Astrocyte (in vitro differentiated cells and primary cell): ENCODE measurements at regions not wholly inside any gene's neighbourhood (a gene's known extent, or its start where the extent isn't known, plus 50 kb on each side); places are given as distances from the start of the nearest gene placed in this dataset.

Source experiments
- DNase-seq: peaks from one replicate; pipeline ENCODE4 v3.0.0-alpha.2; 2010; ENCODE audit warnings: low read depth
- FAIRE-seq: peaks from 2 replicates; lab custom pipeline; 2011; peaks lifted over from hg19 to GRCh38; lab: Jason Lieb, UNC
- H2AFZ ChIP-seq: 2 replicates; pipeline ENCODE4 v1.6.0; 2012; ENCODE audit warnings: low read depth, low read length, inconsistent platforms
- H3K27ac ChIP-seq: 2 replicates; pipeline ENCODE4 v1.5.1; 2011; ENCODE audit warnings: low read depth, low read length, inconsistent platforms
- H3K27me3 ChIP-seq: 2 replicates; pipeline ENCODE4 v1.6.0; 2011; ENCODE audit warnings: low read length, inconsistent platforms; ENCODE audit not compliant: insufficient read depth
- H3K36me3 ChIP-seq: 2 replicates; pipeline ENCODE4 v1.5.1; 2011; ENCODE audit warnings: low read length, inconsistent platforms; ENCODE audit not compliant: insufficient read depth
- H3K4me1 ChIP-seq: 2 replicates; pipeline ENCODE4 v1.5.1; 2011; ENCODE audit warnings: low read length, inconsistent platforms; ENCODE audit not compliant: insufficient read depth
- H3K4me2 ChIP-seq: 2 replicates; pipeline ENCODE4 v1.6.0; 2012; ENCODE audit warnings: low read length, inconsistent platforms
- H3K4me3 ChIP-seq: 2 replicates; pipeline ENCODE4 v1.5.1; 2011; ENCODE audit warnings: low read depth, mild to moderate bottlenecking, low read length, inconsistent platforms; ENCODE audit not compliant: insufficient read depth
- H3K79me2 ChIP-seq: 2 replicates; pipeline ENCODE4 v1.6.0; 2012; ENCODE audit warnings: mild to moderate bottlenecking, low read length, inconsistent platforms; ENCODE audit not compliant: insufficient read depth
- H3K9ac ChIP-seq: 2 replicates; pipeline ENCODE4 v1.6.0; 2012; ENCODE audit warnings: mild to moderate bottlenecking, low read length, inconsistent platforms
- H3K9me3 ChIP-seq: 2 replicates; pipeline ENCODE4 v1.5.1; 2012; ENCODE audit warnings: low read depth, mild to moderate bottlenecking, low read length, inconsistent platforms; ENCODE audit not compliant: insufficient read depth
- H4K20me1 ChIP-seq: 2 replicates; pipeline ENCODE4 v1.6.0; 2012; ENCODE audit warnings: low read length, inconsistent platforms; ENCODE audit not compliant: insufficient read depth
- H3K27ac Mint-ChIP-seq: one replicate; pipeline ENCODE4 v1.8.0; 2021; ENCODE audit warnings: mild to moderate bottlenecking, mixed read lengths; ENCODE audit not compliant: unreplicated experiment
- H3K27me3 Mint-ChIP-seq: one replicate; pipeline ENCODE4 v1.8.0; 2021; ENCODE audit warnings: low read depth, mixed read lengths; ENCODE audit not compliant: unreplicated experiment
- H3K36me3 Mint-ChIP-seq: one replicate; pipeline ENCODE4 v1.8.0; 2021; ENCODE audit warnings: low read depth, mixed read lengths; ENCODE audit not compliant: unreplicated experiment
- H3K4me1 Mint-ChIP-seq: one replicate; pipeline ENCODE4 v1.8.0; 2021; ENCODE audit warnings: low read depth, mixed read lengths; ENCODE audit not compliant: unreplicated experiment
- H3K4me3 Mint-ChIP-seq: one replicate; pipeline ENCODE4 v1.8.0; 2021; ENCODE audit warnings: mild to moderate bottlenecking, moderate library complexity, mixed read lengths; ENCODE audit not compliant: unreplicated experiment
- H3K9me3 Mint-ChIP-seq: one replicate; pipeline ENCODE4 v1.8.0; 2021; ENCODE audit warnings: mild to moderate bottlenecking, mixed read lengths; ENCODE audit not compliant: unreplicated experiment
- CTCF ChIP-seq: IDR thresholded peaks from 2 replicates; pipeline ENCODE4 v1.5.1; 2011; ENCODE audit warnings: low read depth, mild to moderate bottlenecking, inconsistent platforms, low read length, moderate library complexity; ENCODE audit not compliant: insufficient read depth
- EZH2 ChIP-seq: IDR thresholded peaks from 2 replicates; pipeline ENCODE4 v1.6.1; 2012; ENCODE audit warnings: mild to moderate bottlenecking, low read length, inconsistent platforms; ENCODE audit not compliant: insufficient read depth

- FAIRE-seq (no peak), DNase-seq (no peak)
- Mint-ChIP-seq H3K4me1 (peaks cover 2% of the 10 kb centered on the region), H3K27ac (no peak overlapping the region), H3K36me3 (no peaks in the 10 kb centered on the region), H3K9me3 (peaks cover 5% of the 10 kb centered on the region), H3K27me3 (no peaks in the 10 kb centered on the region), H3K4me3 (no peak overlapping the region)
- TF ChIP-seq EZH2 = no peak
- TF ChIP-seq CTCF = no peak
- no peaks in the 10 kb centered on the region for H3K79me2 ChIP-seq
- H3K27ac ChIP-seq = no peak overlapping the region
- no peaks in the 10 kb centered on the region for H3K4me1 ChIP-seq
- H3K27me3 ChIP-seq = no peaks in the 10 kb centered on the region
- H3K9me3 ChIP-seq = no peaks in the 10 kb centered on the region
- H2AFZ ChIP-seq = no peak overlapping the region
- H3K4me2 ChIP-seq = no peak overlapping the region
- no peaks in the 10 kb centered on the region for H3K36me3 ChIP-seq
- no peak overlapping the region for H3K4me3 ChIP-seq
- H4K20me1 ChIP-seq = no peaks in the 10 kb centered on the region
- no peak overlapping the region for H3K9ac ChIP-seq
Measured at GRCh38 chr1:194717334-194717733, 1530.9 kb upstream of the B3GALT2 start.

- no peaks in the 10 kb centered on the region for H3K4me1 Mint-ChIP-seq
- Histone ChIP-seq H3K27me3 (no peaks in the 10 kb centered on the region), H3K4me3 (no peak overlapping the region), H2AFZ (no peak overlapping the region), H3K4me1 (no peaks in the 10 kb centered on the region), H3K36me3 (no peaks in the 10 kb centered on the region), H3K79me2 (no peaks in the 10 kb centered on the region), H3K4me2 (no peak overlapping the region), H3K27ac (no peak overlapping the region), H3K9ac (no peak overlapping the region), H3K9me3 (no peaks in the 10 kb centered on the region), H4K20me1 (no peaks in the 10 kb centered on the region)
- TF ChIP-seq EZH2 (no peak), CTCF (no peak)
- no peaks in the 10 kb centered on the region for H3K27me3 Mint-ChIP-seq
- FAIRE-seq (no peak), DNase-seq (no peak)
- H3K9me3 Mint-ChIP-seq = no peaks in the 10 kb centered on the region
- H3K4me3 Mint-ChIP-seq = no peak overlapping the region
- no peaks in the 10 kb centered on the region for H3K36me3 Mint-ChIP-seq
- no peak overlapping the region for H3K27ac Mint-ChIP-seq
Measured at GRCh38 chr1:194710671-194711070, 1524.3 kb upstream of the B3GALT2 start.

- TF ChIP-seq EZH2 (no peak), CTCF (no peak)
- H2AFZ ChIP-seq = no peak overlapping the region
- Mint-ChIP-seq H3K9me3 (no peaks in the 10 kb centered on the region), H3K27me3 (no peaks in the 10 kb centered on the region), H3K36me3 (no peaks in the 10 kb centered on the region), H3K27ac (no peak overlapping the region), H3K4me3 (no peak overlapping the region), H3K4me1 (peaks cover 3% of the 10 kb centered on the region)
- no peak for FAIRE-seq
- no peak overlapping the region for H3K27ac ChIP-seq
- no peaks in the 10 kb centered on the region for H3K79me2 ChIP-seq
- no peaks in the 10 kb centered on the region for H3K4me1 ChIP-seq
- no peak overlapping the region for H3K4me2 ChIP-seq
- H4K20me1 ChIP-seq = no peaks in the 10 kb centered on the region
- no peak for DNase-seq
- H3K27me3 ChIP-seq = no peaks in the 10 kb centered on the region
- no peak overlapping the region for H3K4me3 ChIP-seq
- H3K36me3 ChIP-seq = no peaks in the 10 kb centered on the region
- no peak overlapping the region for H3K9ac ChIP-seq
- no peaks in the 10 kb centered on the region for H3K9me3 ChIP-seq
Measured at GRCh38 chr1:194709439-194709838, 1523.0 kb upstream of the B3GALT2 start.
